ENCODE measurements at regions not wholly inside any gene's neighbourhood (a gene's known extent, or its start where the extent isn't known, plus 50 kb on each side); places are given as distances from the start of the nearest gene placed in this dataset.

- TF ChIP-seq CTCF (IDR thresholded peaks at IDR 0.05), result no peak
- Histone ChIP-seq H4K20me1 (ENCODE audit: insufficient read depth, low read length) (no peaks in the 10 kb centered on the region), H3K27ac (ENCODE audit: low read depth in 1 of 2, low read length in 2 of 2) (no peak overlapping the region), H3K36me3 (replicated peaks in 1 of 2; ENCODE audit: control insufficient read depth in 1 of 2, insufficient read depth in 2 of 2, low read length in 2 of 2) (no peaks in the 10 kb centered on the region), H3K9me3 (replicated peaks in 1 of 2; ENCODE audit: control insufficient read depth in 1 of 2, insufficient read depth in 1 of 2, low read length in 2 of 2) (peaks cover 0 to 5% of the 10 kb centered on the region in 2 donors), H3K4me2 (replicated peaks; ENCODE audit: extremely low read depth, low read length, poor library complexity, severe bottlenecking) (no peak overlapping the region), H3K27me3 (ENCODE audit: control insufficient read depth in 2 of 2, insufficient read depth in 2 of 2, low read length in 2 of 2) (no peaks in the 10 kb centered on the region), H3K79me2 (ENCODE audit: insufficient read depth, low read length) (no peaks in the 10 kb centered on the region), H3K4me3 (replicated peaks in 1 of 3; ENCODE audit: low read depth in 2 of 3, low read length in 3 of 3) (no peak overlapping the region), H2AFZ (ENCODE audit: insufficient read depth, low read depth, low read length, poor library complexity, severe bottlenecking) (no peak overlapping the region), H3K9ac (ENCODE audit: insufficient read depth, low read length, poor library complexity, severe bottlenecking) (no peak overlapping the region), H3K4me1 (ENCODE audit: control insufficient read depth in 1 of 2, insufficient read depth in 2 of 2, low read length in 2 of 2) (no peaks in the 10 kb centered on the region)
- no peak overlapping the region for H3K27ac Mint-ChIP-seq
- no peak overlapping the region for H3K4me3 Mint-ChIP-seq
- H3K9me3 Mint-ChIP-seq, result peaks cover 0 to 9% (median 2%) of the 10 kb centered on the region in 7 donors
- H3K36me3 Mint-ChIP-seq, result no peaks in the 10 kb centered on the region
- DNase-seq, result no peak
- intact Hi-C loops (cut with micrococcal nuclease), result no loop called here
- H3K4me1 Mint-ChIP-seq, result no peaks in the 10 kb centered on the region
- H3K27me3 Mint-ChIP-seq (ENCODE audit: low read depth in 3 of 3), result no peaks in the 10 kb centered on the region
- WGBS (ENCODE audit: insufficient coverage), result 86% methylated on average over 1 of the region's 1 CpG
These were observed 184.7 kb upstream of the PCSK2 start for GRCh38 chr20:17042122-17042521.

- intact Hi-C loops (cut with micrococcal nuclease), result no loop called here
- Histone ChIP-seq H3K4me2 (replicated peaks; ENCODE audit: extremely low read depth, low read length, poor library complexity, severe bottlenecking) (no peak overlapping the region), H3K79me2 (ENCODE audit: insufficient read depth, low read length) (no peaks in the 10 kb centered on the region), H3K4me3 (replicated peaks in 1 of 3; ENCODE audit: low read depth in 2 of 3, low read length in 3 of 3) (no peak overlapping the region), H3K4me1 (ENCODE audit: control insufficient read depth in 1 of 2, insufficient read depth in 2 of 2, low read length in 2 of 2) (no peaks in the 10 kb centered on the region), H3K27ac (ENCODE audit: low read depth in 1 of 2, low read length in 2 of 2) (no peak overlapping the region), H3K27me3 (ENCODE audit: control insufficient read depth in 2 of 2, insufficient read depth in 2 of 2, low read length in 2 of 2) (no peaks in the 10 kb centered on the region), H3K9ac (ENCODE audit: insufficient read depth, low read length, poor library complexity, severe bottlenecking) (no peak overlapping the region), H3K36me3 (replicated peaks in 1 of 2; ENCODE audit: control insufficient read depth in 1 of 2, insufficient read depth in 2 of 2, low read length in 2 of 2) (no peaks in the 10 kb centered on the region), H3K9me3 (replicated peaks in 1 of 2; ENCODE audit: control insufficient read depth in 1 of 2, insufficient read depth in 1 of 2, low read length in 2 of 2) (peaks cover 0 to 5% of the 10 kb centered on the region in 2 donors), H2AFZ (ENCODE audit: insufficient read depth, low read depth, low read length, poor library complexity, severe bottlenecking) (no peak overlapping the region), H4K20me1 (ENCODE audit: insufficient read depth, low read length) (no peaks in the 10 kb centered on the region)
- no CpG with 5 or more reads among the region's 5 CpGs for WGBS (ENCODE audit: insufficient coverage)
- no peak for DNase-seq
- no peak for TF ChIP-seq CTCF (IDR thresholded peaks at IDR 0.05)
- no peak overlapping the region for H3K27ac Mint-ChIP-seq
- no peak overlapping the region for H3K4me3 Mint-ChIP-seq
- no peaks in the 10 kb centered on the region for H3K36me3 Mint-ChIP-seq
- peaks cover 0 to 12% (median 5%) of the 10 kb centered on the region in 7 donors for H3K9me3 Mint-ChIP-seq
- H3K4me1 Mint-ChIP-seq, result no peaks in the 10 kb centered on the region
- H3K27me3 Mint-ChIP-seq (ENCODE audit: low read depth in 3 of 3), result no peaks in the 10 kb centered on the region
These were observed 183.5 kb upstream of the PCSK2 start for GRCh38 chr20:17043323-17043722.

Data from CD14-positive monocyte (primary cell).